EL (cell line): ENCODE measurements at regions not wholly inside any gene's neighbourhood (a gene's known extent, or its start where the extent isn't known, plus 50 kb on each side); places are given as distances from the start of the nearest gene placed in this dataset.

Source experiments
- DNase-seq: peaks from one replicate; pipeline ENCODE4 v3.0.0-alpha.2; 2016

DNA sequence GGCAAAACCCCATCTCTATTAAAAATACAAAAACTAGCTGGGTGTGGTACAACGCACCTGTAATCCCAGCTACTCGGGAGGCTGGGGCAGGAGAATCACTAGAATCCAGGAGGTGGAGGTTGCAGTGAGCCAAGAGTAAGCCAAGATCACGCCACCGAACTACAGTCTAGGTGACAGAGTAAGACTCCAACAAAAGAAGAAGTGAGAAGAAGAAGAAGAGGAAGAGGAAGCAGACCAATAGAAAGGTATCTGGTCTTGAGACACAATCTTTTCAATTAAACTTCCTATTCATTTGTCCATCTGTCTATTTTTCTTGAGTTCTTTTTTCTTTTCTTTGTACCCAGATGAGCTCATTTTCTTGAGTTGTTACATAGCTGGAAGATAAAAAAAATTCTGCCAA, 55.7 kb upstream of the ACADM start:
- DNase-seq: no peak

- no peak for DNase-seq
Measured at GRCh38 chr1:75671708-75672107, 52.8 kb upstream of the ACADM start.

- no peak for DNase-seq
Measured at GRCh38 chr1:75672108-75672507, 52.4 kb upstream of the ACADM start.

- peak; percentile 89 for DNase-seq
Measured at GRCh38 chr1:75672528-75673393, 51.7 kb upstream of the ACADM start.

DNA sequence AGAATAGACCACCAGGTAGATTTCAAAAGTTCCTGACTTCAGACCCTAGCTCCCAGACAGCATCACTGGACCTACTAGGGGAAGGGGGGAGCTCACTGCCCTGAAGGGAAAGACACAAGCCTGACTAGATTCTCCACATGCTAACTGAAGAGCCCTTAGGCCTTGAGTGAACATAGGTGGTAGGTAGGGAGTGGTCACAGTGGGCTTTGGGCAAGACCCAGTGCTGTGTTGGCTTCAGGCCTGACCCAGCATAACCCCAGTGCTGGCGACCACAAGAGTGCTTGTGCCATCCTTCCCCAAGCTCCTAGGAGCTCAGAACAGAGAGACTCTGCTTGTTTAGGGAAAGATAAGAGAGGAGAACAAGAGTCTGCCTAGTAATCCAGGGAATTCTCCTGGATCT, 51.1 kb upstream of the ACADM start:
- DNase-seq: no peak

DNA sequence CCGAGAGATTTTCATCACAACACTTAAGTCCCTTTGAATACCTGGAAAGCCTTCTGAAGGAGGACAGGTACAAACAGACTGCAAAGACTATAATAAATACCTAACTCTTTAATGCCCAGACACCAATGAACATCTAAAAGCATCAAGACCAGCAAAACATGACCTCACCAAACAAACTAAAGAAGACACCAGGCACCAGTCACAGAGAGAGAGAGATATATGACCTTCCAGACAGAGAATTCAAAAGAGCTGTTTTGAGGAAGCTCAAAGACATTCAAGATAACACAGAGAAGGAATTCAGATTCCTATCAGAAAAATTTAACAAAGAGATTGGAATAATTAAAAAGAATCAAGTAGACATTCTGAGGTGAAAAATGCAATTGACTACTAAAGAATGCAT, 50.6 kb upstream of the ACADM start:
- DNase-seq: no peak
